Thyroid gland (tissue), 4 donors: ENCODE measurements at regions not wholly inside any gene's neighbourhood (a gene's known extent, or its start where the extent isn't known, plus 50 kb on each side); places are given as distances from the start of the nearest gene placed in this dataset.

Source experiments
- DNase-seq, 2 donors: peaks; one replicate each; pipeline ENCODE4 v3.0.0-alpha.2; 2019
- H3K27ac ChIP-seq, 3 donors: fragments of 200-600 bp; sonication (generic); 1 replicate in 2 of 3; 2 replicates in 1 of 3; pipeline ENCODE4 v1.5.1; 2016 to 2019; ENCODE audit warnings: mild to moderate bottlenecking in 1 of 3, moderate library complexity in 1 of 3
- H3K27me3 ChIP-seq: fragments of 200-600 bp; sonication (generic); one replicate; pipeline ENCODE4 v1.5.1; 2019
- H3K36me3 ChIP-seq, 2 donors: fragments of 200-600 bp; sonication (generic); one replicate each; pipeline ENCODE4 v1.5.1; 2016 to 2019
- H3K4me1 ChIP-seq, 2 donors: fragments of 200-600 bp; sonication (generic); one replicate each; pipeline ENCODE4 v1.5.1; 2017 to 2019
- H3K4me3 ChIP-seq, 3 donors: fragments of 200-600 bp; sonication (generic); replicated peaks in 1 of 3; 1 replicate in 2 of 3; 2 replicates in 1 of 3; pipeline ENCODE4 v1.5.1; 2016; ENCODE audit warnings: mild to moderate bottlenecking in 1 of 3
- H3K9me3 ChIP-seq: fragments of 200-600 bp; sonication (generic); one replicate; pipeline ENCODE4 v1.5.1; 2017
- CTCF ChIP-seq, 6 experiments: fragments of 200-600 bp in 3 of 6; fragments of 450-650 bp in 3 of 6; sonication (generic) in 3 of 6; IDR thresholded peaks; one replicate each; pipeline ENCODE4 v1.5.1; 2016 to 2019; ENCODE audit warnings: antibody characterized with exemption in 6 of 6, mild to moderate bottlenecking in 2 of 6, inconsistent platforms in 1 of 6, moderate library complexity in 1 of 6
- POLR2A ChIP-seq, 2 donors: fragments of 450-650 bp; IDR thresholded peaks; one replicate each; pipeline ENCODE4 v1.6.1; 2017; ENCODE audit warnings: antibody characterized with exemption in 2 of 2, mild to moderate bottlenecking in 2 of 2, moderate library complexity in 1 of 2
- WGBS, 2 donors: methylation state at CpG; one replicate each; pipeline ENCODE4 v1.1.5; 2017; 5-methylcytosine and 5-hydroxymethylcytosine counted together
- intact Hi-C: fragments of 100-400 bp; cut with DNase I; formaldehyde crosslinking; loops from one replicate; pipeline ENCODE4 v1.15.1; 2023

GRCh38 chr2:47315475-47315874, 53.6 kb upstream of the EPCAM start:
- DNase-seq, result no peak
- H3K27ac ChIP-seq, result no peak overlapping the region
- H3K4me3 ChIP-seq, result no peak overlapping the region
- intact Hi-C loops, result loop anchor here (5.0 kb wide), 1 partner anchor 43 kb away; no protein-coding TSS in a partner anchor
- TF ChIP-seq POLR2A (IDR thresholded peaks at IDR 0.05) (no peak), CTCF (IDR thresholded peaks at IDR 0.05) (no peak)
- no peaks in the 10 kb centered on the region for H3K27me3 ChIP-seq
- H3K36me3 ChIP-seq, result no peaks in the 10 kb centered on the region
- peaks cover 9 to 13% of the 10 kb centered on the region in 2 donors for H3K4me1 ChIP-seq
- 92 to 95% methylated on average over 5 of the region's 5 CpGs for WGBS, 2 donors
- H3K9me3 ChIP-seq, result no peaks in the 10 kb centered on the region

- H3K27ac ChIP-seq, result no peak overlapping the region
- WGBS, 2 donors, result 67 to 68% methylated on average over 1 to 2 of the region's 2 CpGs
- TF ChIP-seq CTCF (IDR thresholded peaks at IDR 0.05) (no peak), POLR2A (IDR thresholded peaks at IDR 0.05) (no peak)
- H3K36me3 ChIP-seq, result no peaks in the 10 kb centered on the region
- no peak for DNase-seq
- H3K4me3 ChIP-seq, result no peak overlapping the region
- no peaks in the 10 kb centered on the region for H3K27me3 ChIP-seq
- H3K4me1 ChIP-seq, result peaks cover 11 to 21% of the 10 kb centered on the region in 2 donors
- intact Hi-C loops, result no loop called here
- no peaks in the 10 kb centered on the region for H3K9me3 ChIP-seq
Measured at GRCh38 chr2:47313728-47314127, 55.4 kb upstream of the EPCAM start.

- Histone ChIP-seq H3K27me3 (no peaks in the 10 kb centered on the region), H3K9me3 (no peaks in the 10 kb centered on the region), H3K4me1 (peaks cover 11 to 21% of the 10 kb centered on the region in 2 donors), H3K36me3 (no peaks in the 10 kb centered on the region), H3K4me3 (no peak overlapping the region), H3K27ac (no peak overlapping the region)
- intact Hi-C loops, result no loop called here
- TF ChIP-seq POLR2A (IDR thresholded peaks at IDR 0.05), result no peak
- no peak for TF ChIP-seq CTCF (IDR thresholded peaks at IDR 0.05)
- no peak for DNase-seq
- 70 to 77% methylated on average over 6 of the region's 6 CpGs for whole genome bisulfite sequencing, 2 donors
Measured at GRCh38 chr2:47313141-47313691, 55.9 kb upstream of the EPCAM start.

GRCh38 chr2:47312491-47312850, 56.6 kb upstream of the EPCAM start:
- Histone ChIP-seq H3K36me3 (no peaks in the 10 kb centered on the region), H3K27me3 (no peaks in the 10 kb centered on the region), H3K9me3 (no peaks in the 10 kb centered on the region), H3K4me1 (peaks cover 11 to 21% of the 10 kb centered on the region in 2 donors), H3K4me3 (no peak overlapping the region), H3K27ac (no peak overlapping the region)
- DNase-seq, result no peak
- WGBS, 2 donors, result 81 to 92% methylated on average over 1 of the region's 1 CpG
- TF ChIP-seq POLR2A (IDR thresholded peaks at IDR 0.05), result no peak
- TF ChIP-seq CTCF (IDR thresholded peaks at IDR 0.05), result no peak
- intact Hi-C loops, result no loop called here

- H3K27me3 ChIP-seq, result no peaks in the 10 kb centered on the region
Measured at GRCh38 chr2:47311764-47312490, 57.2 kb upstream of the EPCAM start.

More at GRCh38 chr2:47311764-47312490, 57.2 kb upstream of the EPCAM start:
- Histone ChIP-seq H3K4me1 (peaks cover 11 to 21% of the 10 kb centered on the region in 2 donors), H3K27ac (peak overlapping the region in 2 of 3 donors; percentile 38 to 63), H3K4me3 (no peak overlapping the region), H3K9me3 (no peaks in the 10 kb centered on the region), H3K36me3 (no peaks in the 10 kb centered on the region)
- DNase-seq, result no peak
- intact Hi-C loops, result no loop called here
- TF ChIP-seq CTCF (IDR thresholded peaks at IDR 0.05) (no peak), POLR2A (IDR thresholded peaks at IDR 0.05) (no peak)
- WGBS, 2 donors, result 93 to 94% methylated on average over 7 of the region's 7 CpGs
